SU-DHL-6 (cell line): ENCODE measurements at regions not wholly inside any gene's neighbourhood (a gene's known extent, or its start where the extent isn't known, plus 50 kb on each side); places are given as distances from the start of the nearest gene placed in this dataset.

Experiments
- CTCF ChIP-seq: fragments of 200-600 bp; sonication (generic); IDR thresholded peaks from one replicate; pipeline ENCODE4 v1.5.1; 2017; ENCODE audit warnings: antibody characterized with exemption, mild to moderate bottlenecking, low read length, moderate library complexity; ENCODE audit not compliant: insufficient read depth, poor library complexity, severe bottlenecking
- EZH2phosphoT487 ChIP-seq: fragments of 200-600 bp; sonication (generic), shearing (Covaris generic); conservative IDR thresholded peaks from 2 replicates; pipeline ENCODE4 v1.6.1; 2018; ENCODE audit warnings: mild to moderate bottlenecking, antibody characterized with exemption, low read length, moderate library complexity, mixed read lengths

- no peak for TF ChIP-seq CTCF
- no peak for TF ChIP-seq EZH2phosphoT487
Observed at GRCh38 chr2:12536976-12537375, 179.8 kb upstream of the TRIB2 start.
